IMR-90 (cell line): ENCODE measurements at regions not wholly inside any gene's neighbourhood (a gene's known extent, or its start where the extent isn't known, plus 50 kb on each side); places are given as distances from the start of the nearest gene placed in this dataset.

Source experiments
- ATAC-seq: fragments of 200-7000 bp; cut with Tn5 transposase; 2 replicates; pipeline ENCODE4 v1.9.1; 2020; ENCODE audit warnings: low read depth, mild to moderate bottlenecking, moderate library complexity
- BruUV-seq: library from RNA; stranded (reverse); fragments of 400-500 nt; replicated peaks from 2 replicates; lab custom pipeline; 2021; lab: Mats Ljungman, UMichigan
- CTCF ChIA-PET: fragments of 300-600 bp; formaldehyde crosslinking; extraction: SDS; loops from one replicate; lab custom pipeline; 2021; ENCODE audit warnings: antibody characterized with exemption; lab: Yijun Ruan, JAX
- POLR2A ChIA-PET: fragments of 300-600 bp; sonication (Branson Sonifier 250); formaldehyde crosslinking; loops from one replicate; lab custom pipeline; 2022; ENCODE audit warnings: antibody characterized with exemption; ENCODE audit not compliant: unreplicated experiment; lab: Charles Lee
- DNase-seq: peaks from one replicate; pipeline ENCODE4 v3.0.0; 2013
- H2AFZ ChIP-seq: replicated peaks from 2 replicates; pipeline ENCODE3; 2013; ENCODE audit warnings: low read length, mild to moderate bottlenecking; ENCODE audit not compliant: poor library complexity
- H2AK5ac ChIP-seq: 2 replicates; pipeline ENCODE4 v1.6.1; 2013; ENCODE audit warnings: low read depth, low read length, inconsistent platforms
- H2AK9ac ChIP-seq: replicated peaks from 2 replicates; pipeline ENCODE3; 2013; ENCODE audit warnings: mild to moderate bottlenecking, low read depth, low read length, moderate library complexity; ENCODE audit not compliant: poor library complexity
- H2BK120ac ChIP-seq: 2 replicates; pipeline ENCODE4 v1.6.1; 2013; ENCODE audit warnings: low read depth, low read length, inconsistent platforms
- H2BK15ac ChIP-seq: 3 replicates; pipeline ENCODE4 v1.6.1; 2013; ENCODE audit warnings: low read depth, low read length, inconsistent platforms
- H2BK20ac ChIP-seq: 2 replicates; pipeline ENCODE4 v1.6.1; 2013; ENCODE audit warnings: low read depth, mild to moderate bottlenecking, inconsistent platforms, low read length, moderate library complexity
- H2BK5ac ChIP-seq: 2 replicates; pipeline ENCODE4 v1.6.1; 2013; ENCODE audit warnings: mild to moderate bottlenecking, low read depth, low read length, inconsistent platforms; ENCODE audit not compliant: poor library complexity, severe bottlenecking
- H3K14ac ChIP-seq: replicated peaks from 2 replicates; pipeline ENCODE4 v1.6.1; 2013; ENCODE audit warnings: low read depth, low read length, inconsistent platforms
- H3K18ac ChIP-seq: 2 replicates; pipeline ENCODE4 v1.6.1; 2013; ENCODE audit warnings: low read depth, low read length, control low read depth
- H3K23ac ChIP-seq: 2 replicates; pipeline ENCODE4 v1.6.1; 2013; ENCODE audit warnings: low read depth, low read length, inconsistent platforms
- H3K27ac ChIP-seq: 2 replicates; pipeline ENCODE4 v1.5.1; 2013; ENCODE audit warnings: mild to moderate bottlenecking, control low read depth, low read length; ENCODE audit not compliant: insufficient read depth
- H3K27me3 ChIP-seq: 2 replicates; pipeline ENCODE4 v1.6.1; 2013; ENCODE audit warnings: low read length; ENCODE audit not compliant: control insufficient read depth, insufficient read depth
- H3K36me3 ChIP-seq: 2 replicates; pipeline ENCODE4 v1.6.1; 2013; ENCODE audit warnings: low read length, mixed read lengths; ENCODE audit not compliant: control insufficient read depth, insufficient read depth
- H3K4ac ChIP-seq: 2 replicates; pipeline ENCODE4 v1.6.1; 2013; ENCODE audit warnings: low read depth, low read length, inconsistent platforms
- H3K4me1 ChIP-seq: 2 replicates; pipeline ENCODE4 v1.6.1; 2013; ENCODE audit warnings: low read length, mixed read lengths; ENCODE audit not compliant: control insufficient read depth, insufficient read depth
- H3K4me2 ChIP-seq: 2 replicates; pipeline ENCODE4 v1.6.1; 2013; ENCODE audit warnings: low read depth, mild to moderate bottlenecking, control low read depth, low read length, moderate library complexity
- H3K4me3 ChIP-seq: 2 replicates; pipeline ENCODE4 v1.5.1; 2013; ENCODE audit warnings: low read depth, mild to moderate bottlenecking, control low read depth, low read length, moderate library complexity; ENCODE audit not compliant: insufficient read depth
- H3K56ac ChIP-seq: 2 replicates; pipeline ENCODE4 v1.6.1; 2013; ENCODE audit warnings: low read length, inconsistent platforms; ENCODE audit not compliant: insufficient read depth; ENCODE audit errors: extremely low read depth
- H3K79me1 ChIP-seq, 2 experiments: 2 replicates each; pipeline ENCODE4 v1.6.1; 2013; ENCODE audit warnings: low read length in 2 of 2, inconsistent platforms in 1 of 2, low read depth in 1 of 2
- H3K9ac ChIP-seq: 2 replicates; pipeline ENCODE4 v1.6.1; 2013; ENCODE audit warnings: low read depth, low read length, control low read depth
- H3K9me1 ChIP-seq: 2 replicates; pipeline ENCODE4 v1.6.1; 2013; ENCODE audit warnings: low read length, inconsistent platforms; ENCODE audit not compliant: insufficient read depth
- H3K9me3 ChIP-seq: 2 replicates; pipeline ENCODE4 v1.6.1; 2013; ENCODE audit warnings: low read length; ENCODE audit not compliant: control insufficient read depth, insufficient read depth
- H4K20me1 ChIP-seq: 2 replicates; pipeline ENCODE4 v1.6.1; 2013; ENCODE audit warnings: low read length, inconsistent platforms; ENCODE audit not compliant: insufficient read depth
- H4K5ac ChIP-seq: 2 replicates; pipeline ENCODE4 v1.6.1; 2013; ENCODE audit warnings: mild to moderate bottlenecking, low read depth, low read length, control low read depth
- H4K8ac ChIP-seq, 2 experiments: 2 replicates each; pipeline ENCODE4 v1.6.1; 2013; ENCODE audit warnings: low read depth in 2 of 2, low read length in 2 of 2, control low read depth in 1 of 2, inconsistent platforms in 1 of 2
- H4K91ac ChIP-seq: 2 replicates; pipeline ENCODE4 v1.6.1; 2013; ENCODE audit warnings: low read depth, low read length, inconsistent platforms; ENCODE audit not compliant: insufficient read depth
- BHLHE40 ChIP-seq: fragments of 150-350 bp; IDR thresholded peaks from 2 replicates; pipeline ENCODE4 v1.6.1; 2016; ENCODE audit warnings: mild to moderate bottlenecking, low read depth, low read length
- CEBPB ChIP-seq: IDR thresholded peaks from 2 replicates; pipeline ENCODE4 v1.6.1; 2012; ENCODE audit warnings: low read depth, low read length, improper control_type of control experiment
- CHD1 ChIP-seq: IDR thresholded peaks from 2 replicates; pipeline ENCODE4 v1.6.1; 2012; ENCODE audit warnings: low read depth, low read length, improper control_type of control experiment
- CTCF ChIP-seq: conservative IDR thresholded peaks from 2 replicates; pipeline ENCODE4 v1.5.1; 2012; ENCODE audit warnings: mild to moderate bottlenecking, low read depth, low read length, improper control_type of control experiment
- FOS ChIP-seq: fragments of 150-350 bp; IDR thresholded peaks from 2 replicates; pipeline ENCODE4 v1.6.1; 2016; ENCODE audit warnings: low read depth, low read length
- MAFK ChIP-seq: IDR thresholded peaks from 2 replicates; pipeline ENCODE4 v1.6.1; 2012; ENCODE audit warnings: low read depth, low read length, improper control_type of control experiment
- MAZ ChIP-seq: IDR thresholded peaks from 2 replicates; pipeline ENCODE4 v1.6.1; 2012; ENCODE audit warnings: low read depth, mild to moderate bottlenecking, low read length, improper control_type of control experiment, moderate library complexity, borderline replicate concordance
- MXI1 ChIP-seq: IDR thresholded peaks from 2 replicates; pipeline ENCODE4 v1.6.1; 2012; ENCODE audit warnings: low read depth, mild to moderate bottlenecking, low read length, moderate library complexity, borderline replicate concordance
- NFE2L2 ChIP-seq: fragments of 150-350 bp; IDR thresholded peaks from 2 replicates; pipeline ENCODE4 v1.6.1; 2016; ENCODE audit warnings: low read depth, mild to moderate bottlenecking, low read length
- POLR2A ChIP-seq: IDR thresholded peaks from 2 replicates; pipeline ENCODE4 v1.6.1; 2012; ENCODE audit warnings: mild to moderate bottlenecking, low read depth, low read length
- RAD21 ChIP-seq: IDR thresholded peaks from 2 replicates; pipeline ENCODE4 v1.6.1; 2012; ENCODE audit warnings: low read length, improper control_type of control experiment
- RCOR1 ChIP-seq: IDR thresholded peaks from 2 replicates; pipeline ENCODE4 v1.6.1; 2012; ENCODE audit warnings: mild to moderate bottlenecking, low read length, improper control_type of control experiment; ENCODE audit not compliant: insufficient replicate concordance
- RFX5 ChIP-seq: IDR thresholded peaks from 2 replicates; pipeline ENCODE4 v1.8.0; 2012; ENCODE audit warnings: low read depth, mild to moderate bottlenecking, low read length, moderate library complexity
- SMC3 ChIP-seq: fragments of 150-350 bp; IDR thresholded peaks from 2 replicates; pipeline ENCODE4 v1.6.1; 2016; ENCODE audit warnings: low read depth, mild to moderate bottlenecking, antibody characterized with exemption, low read length, moderate library complexity
- dilution Hi-C: fragments of 300-500 bp; cut with HindIII; formaldehyde crosslinking; loops from one replicate; pipeline ENCODE4 v1.14.3; 2018; ENCODE audit warnings: low sequenced_read_pairs; ENCODE audit not compliant: unreplicated experiment
- in situ Hi-C: fragments of 300-500 bp; cut with MboI; formaldehyde crosslinking; loops from 3 replicates; pipeline ENCODE4 v1.14.3; 2019; ENCODE audit warnings: low sequenced_read_pairs, inconsistent platforms, mixed read lengths
- intact Hi-C: fragments of 100-400 bp; cut with micrococcal nuclease; formaldehyde crosslinking; loops from 2 replicates; pipeline ENCODE4 v1.10.0; 2022

GRCh38 chr3:22378869-22379268 is 627.9 kb upstream of the ZNF385D start:
- H2AFZ ChIP-seq: no peak overlapping the region
- in situ Hi-C loops (no loop called here), dilution Hi-C loops (no loop called here), intact Hi-C loops (loop anchor here (10.0 kb wide), 1 partner anchor 1146 kb away; no protein-coding TSS in a partner anchor)
- no peak overlapping the region for H2BK15ac ChIP-seq
- POLR2A ChIA-PET: no interaction called here
- H3K27ac ChIP-seq: no peak overlapping the region
- H3K23ac ChIP-seq: no peak overlapping the region
- no peak overlapping the region for H3K4me3 ChIP-seq
- H3K79me1 ChIP-seq: no peaks in the 10 kb centered on the region
- H4K91ac ChIP-seq: no peak overlapping the region
- no peak overlapping the region for H3K18ac ChIP-seq
- H3K4me1 ChIP-seq: no peaks in the 10 kb centered on the region
- no peak overlapping the region for H3K14ac ChIP-seq
- no peaks in the 10 kb centered on the region for H3K9me1 ChIP-seq
- no peaks in the 10 kb centered on the region for H4K20me1 ChIP-seq
- H2AK9ac ChIP-seq: no peak overlapping the region
- H3K56ac ChIP-seq: no peak overlapping the region
- H2BK20ac ChIP-seq: no peak overlapping the region
- H2BK5ac ChIP-seq: no peak overlapping the region
- no peak overlapping the region for H3K4ac ChIP-seq
- H2AK5ac ChIP-seq: no peak overlapping the region
- no peak overlapping the region for H4K5ac ChIP-seq
- BruUV-seq: no TSS peak
- H3K9me3 ChIP-seq: no peaks in the 10 kb centered on the region; the same call in 1 of the 2 replicates
- H3K27me3 ChIP-seq: no peaks in the 10 kb centered on the region
- DNase-seq (no peak), ATAC-seq (no peak)
- H3K4me2 ChIP-seq: no peak overlapping the region
- CTCF ChIA-PET: no interaction called here
- H2BK120ac ChIP-seq: no peak overlapping the region
- TF ChIP-seq RCOR1: no peak
- no peak for TF ChIP-seq SMC3
- no peak for TF ChIP-seq RAD21
- no peak for TF ChIP-seq MXI1
- no peak for TF ChIP-seq RFX5
- TF ChIP-seq POLR2A: no peak
- no peak for TF ChIP-seq MAFK
- TF ChIP-seq CEBPB: no peak
- TF ChIP-seq NFE2L2: no peak
- no peak for TF ChIP-seq FOS
- TF ChIP-seq MAZ: no peak
- no peak for TF ChIP-seq BHLHE40
- no peak for TF ChIP-seq CHD1
- no peak for TF ChIP-seq CTCF
- H3K9ac ChIP-seq: no peak overlapping the region
- H4K8ac ChIP-seq: no peak overlapping the region
- H3K36me3 ChIP-seq: no peaks in the 10 kb centered on the region
